Panc1 (cell line): ENCODE measurements at regions not wholly inside any gene's neighbourhood (a gene's known extent, or its start where the extent isn't known, plus 50 kb on each side); places are given as distances from the start of the nearest gene placed in this dataset.

Experiments used
- POLR2AphosphoS5 ChIP-seq: IDR thresholded peaks from 2 replicates; pipeline ENCODE4 v1.6.1; 2012; ENCODE audit warnings: mild to moderate bottlenecking, low read depth, low read length, moderate library complexity
- SIN3A ChIP-seq: IDR thresholded peaks from 2 replicates; pipeline ENCODE4 v1.6.1; 2012; ENCODE audit warnings: low read depth, mild to moderate bottlenecking, low read length, moderate library complexity, borderline replicate concordance; ENCODE audit not compliant: insufficient read depth
- TCF7L2 ChIP-seq: IDR thresholded peaks from 2 replicates; pipeline ENCODE4 v1.6.1; 2011; ENCODE audit warnings: mild to moderate bottlenecking, low read depth, low read length, inconsistent platforms
- TF ChIP-seq, protein P1 (sequence below): fragments of 450-650 bp; IDR thresholded peaks from 2 replicates; pipeline ENCODE4 v1.5.1; 2017; ENCODE audit warnings: mild to moderate bottlenecking
- TF ChIP-seq, protein P2 (sequence below), 2 experiments: IDR thresholded peaks; 2 replicates each; pipeline ENCODE4 v1.6.1; 2011 to 2012; ENCODE audit warnings: low read depth in 2 of 2, control low read depth in 1 of 2, low read length in 1 of 2, mild to moderate bottlenecking in 1 of 2, moderate library complexity in 1 of 2; ENCODE audit not compliant: insufficient read depth in 1 of 2

DNA sequence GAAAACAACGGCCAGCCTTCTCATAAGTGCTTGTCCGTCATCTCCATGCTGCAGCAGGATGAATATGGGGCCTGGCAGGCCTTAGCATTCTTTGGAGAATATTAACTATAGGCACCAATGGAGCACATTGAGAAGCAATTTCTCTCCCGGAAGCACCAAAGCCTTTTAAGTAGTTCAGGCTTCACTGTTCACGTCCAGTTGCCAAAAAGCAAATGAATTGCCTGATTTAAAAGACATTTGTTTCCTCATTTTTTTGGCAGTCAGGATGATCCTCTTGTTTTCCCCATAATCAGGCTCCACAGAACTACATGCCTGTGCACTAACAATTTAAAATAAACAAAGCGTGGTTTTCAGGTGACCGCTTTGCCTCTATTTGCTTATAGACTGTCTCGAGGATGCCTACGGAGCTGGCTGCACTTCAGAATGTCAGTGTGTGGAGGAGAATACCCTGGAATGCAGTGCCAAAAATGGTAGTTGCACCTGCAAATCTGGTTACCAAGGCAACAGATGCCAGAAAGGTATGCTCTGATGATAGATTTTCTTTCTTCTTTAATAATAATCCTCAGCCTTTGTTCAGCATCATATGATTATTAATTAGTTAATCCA is 725.2 kb upstream of the GOLIM4 start:
- TF ChIP-seq, protein P1, sequence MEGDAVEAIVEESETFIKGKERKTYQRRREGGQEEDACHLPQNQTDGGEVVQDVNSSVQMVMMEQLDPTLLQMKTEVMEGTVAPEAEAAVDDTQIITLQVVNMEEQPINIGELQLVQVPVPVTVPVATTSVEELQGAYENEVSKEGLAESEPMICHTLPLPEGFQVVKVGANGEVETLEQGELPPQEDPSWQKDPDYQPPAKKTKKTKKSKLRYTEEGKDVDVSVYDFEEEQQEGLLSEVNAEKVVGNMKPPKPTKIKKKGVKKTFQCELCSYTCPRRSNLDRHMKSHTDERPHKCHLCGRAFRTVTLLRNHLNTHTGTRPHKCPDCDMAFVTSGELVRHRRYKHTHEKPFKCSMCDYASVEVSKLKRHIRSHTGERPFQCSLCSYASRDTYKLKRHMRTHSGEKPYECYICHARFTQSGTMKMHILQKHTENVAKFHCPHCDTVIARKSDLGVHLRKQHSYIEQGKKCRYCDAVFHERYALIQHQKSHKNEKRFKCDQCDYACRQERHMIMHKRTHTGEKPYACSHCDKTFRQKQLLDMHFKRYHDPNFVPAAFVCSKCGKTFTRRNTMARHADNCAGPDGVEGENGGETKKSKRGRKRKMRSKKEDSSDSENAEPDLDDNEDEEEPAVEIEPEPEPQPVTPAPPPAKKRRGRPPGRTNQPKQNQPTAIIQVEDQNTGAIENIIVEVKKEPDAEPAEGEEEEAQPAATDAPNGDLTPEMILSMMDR, result no peak
- TF ChIP-seq SIN3A (no peak), POLR2AphosphoS5 (no peak), TCF7L2 (no peak)
- TF ChIP-seq, protein P2, sequence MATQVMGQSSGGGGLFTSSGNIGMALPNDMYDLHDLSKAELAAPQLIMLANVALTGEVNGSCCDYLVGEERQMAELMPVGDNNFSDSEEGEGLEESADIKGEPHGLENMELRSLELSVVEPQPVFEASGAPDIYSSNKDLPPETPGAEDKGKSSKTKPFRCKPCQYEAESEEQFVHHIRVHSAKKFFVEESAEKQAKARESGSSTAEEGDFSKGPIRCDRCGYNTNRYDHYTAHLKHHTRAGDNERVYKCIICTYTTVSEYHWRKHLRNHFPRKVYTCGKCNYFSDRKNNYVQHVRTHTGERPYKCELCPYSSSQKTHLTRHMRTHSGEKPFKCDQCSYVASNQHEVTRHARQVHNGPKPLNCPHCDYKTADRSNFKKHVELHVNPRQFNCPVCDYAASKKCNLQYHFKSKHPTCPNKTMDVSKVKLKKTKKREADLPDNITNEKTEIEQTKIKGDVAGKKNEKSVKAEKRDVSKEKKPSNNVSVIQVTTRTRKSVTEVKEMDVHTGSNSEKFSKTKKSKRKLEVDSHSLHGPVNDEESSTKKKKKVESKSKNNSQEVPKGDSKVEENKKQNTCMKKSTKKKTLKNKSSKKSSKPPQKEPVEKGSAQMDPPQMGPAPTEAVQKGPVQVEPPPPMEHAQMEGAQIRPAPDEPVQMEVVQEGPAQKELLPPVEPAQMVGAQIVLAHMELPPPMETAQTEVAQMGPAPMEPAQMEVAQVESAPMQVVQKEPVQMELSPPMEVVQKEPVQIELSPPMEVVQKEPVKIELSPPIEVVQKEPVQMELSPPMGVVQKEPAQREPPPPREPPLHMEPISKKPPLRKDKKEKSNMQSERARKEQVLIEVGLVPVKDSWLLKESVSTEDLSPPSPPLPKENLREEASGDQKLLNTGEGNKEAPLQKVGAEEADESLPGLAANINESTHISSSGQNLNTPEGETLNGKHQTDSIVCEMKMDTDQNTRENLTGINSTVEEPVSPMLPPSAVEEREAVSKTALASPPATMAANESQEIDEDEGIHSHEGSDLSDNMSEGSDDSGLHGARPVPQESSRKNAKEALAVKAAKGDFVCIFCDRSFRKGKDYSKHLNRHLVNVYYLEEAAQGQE (IDR thresholded peaks at IDR 0.05; ENCODE audit: insufficient read depth in 1 of 2, low read depth in 2 of 2, low read length in 1 of 2), result no peak
